ENCODE measurements at regions not wholly inside any gene's neighbourhood (a gene's known extent, or its start where the extent isn't known, plus 50 kb on each side); places are given as distances from the start of the nearest gene placed in this dataset.

GRCh38 chr13:47109028-47109427 lies 212.2 kb upstream of the HTR2A start:
- no peaks in the 10 kb centered on the region; the same call in 1 of the 2 replicates for H3K36me3 ChIP-seq (ENCODE audit: control insufficient read depth, insufficient read depth, low read length)
- no peak overlapping the region for H3K27ac ChIP-seq (ENCODE audit: low read depth, low read length)
- H3K27me3 ChIP-seq (ENCODE audit: control insufficient read depth, insufficient read depth, low read length) = no peaks in the 10 kb centered on the region
- H3K4me3 ChIP-seq (ENCODE audit: low read depth, low read length) = no peak overlapping the region
- peaks cover 29% of the 10 kb centered on the region for H3K4me1 ChIP-seq (ENCODE audit: control insufficient read depth, insufficient read depth, low read length)
- no peak overlapping the region for H3K9ac ChIP-seq (ENCODE audit: low read length)
- H3K9me3 ChIP-seq (ENCODE audit: control insufficient read depth, insufficient read depth, low read depth, low read length) = peaks cover 8% of the 10 kb centered on the region; the same call in 1 of the 2 replicates

GRCh38 chr13:47100214-47100853 lies 203.5 kb upstream of the HTR2A start:
- H3K4me1 ChIP-seq (ENCODE audit: control insufficient read depth, insufficient read depth, low read length) = no peaks in the 10 kb centered on the region; the same call in 1 of the 2 replicates
- H3K36me3 ChIP-seq (ENCODE audit: control insufficient read depth, insufficient read depth, low read length) = no peaks in the 10 kb centered on the region
- no peak overlapping the region for H3K9ac ChIP-seq (ENCODE audit: low read length)
- no peaks in the 10 kb centered on the region for H3K27me3 ChIP-seq (ENCODE audit: control insufficient read depth, insufficient read depth, low read length)
- H3K27ac ChIP-seq (ENCODE audit: low read depth, low read length) = no peak overlapping the region
- no peaks in the 10 kb centered on the region for H3K9me3 ChIP-seq (ENCODE audit: control insufficient read depth, insufficient read depth, low read depth, low read length)
- H3K4me3 ChIP-seq (ENCODE audit: low read depth, low read length) = no peak overlapping the region

GRCh38 chr13:47094734-47095434 lies 198.0 kb upstream of the HTR2A start:
- Histone ChIP-seq H3K27me3 (ENCODE audit: control insufficient read depth, insufficient read depth, low read length) (no peaks in the 10 kb centered on the region), H3K9ac (ENCODE audit: low read length) (no peak overlapping the region), H3K4me3 (ENCODE audit: low read depth, low read length) (no peak overlapping the region), H3K27ac (ENCODE audit: low read depth, low read length) (no peak overlapping the region), H3K9me3 (ENCODE audit: control insufficient read depth, insufficient read depth, low read depth, low read length) (no peaks in the 10 kb centered on the region; the same call in 1 of the 2 replicates), H3K36me3 (ENCODE audit: control insufficient read depth, insufficient read depth, low read length) (no peaks in the 10 kb centered on the region), H3K4me1 (ENCODE audit: control insufficient read depth, insufficient read depth, low read length) (no peaks in the 10 kb centered on the region; the same call in 1 of the 2 replicates)

GRCh38 chr13:47092202-47092601 lies 195.3 kb upstream of the HTR2A start:
- Histone ChIP-seq H3K9me3 (ENCODE audit: control insufficient read depth, insufficient read depth, low read depth, low read length) (no peaks in the 10 kb centered on the region; the same call in 1 of the 2 replicates), H3K9ac (ENCODE audit: low read length) (no peak overlapping the region), H3K4me3 (ENCODE audit: low read depth, low read length) (no peak overlapping the region), H3K4me1 (ENCODE audit: control insufficient read depth, insufficient read depth, low read length) (no peaks in the 10 kb centered on the region; the same call in 1 of the 2 replicates), H3K27ac (ENCODE audit: low read depth, low read length) (no peak overlapping the region), H3K27me3 (ENCODE audit: control insufficient read depth, insufficient read depth, low read length) (no peaks in the 10 kb centered on the region), H3K36me3 (ENCODE audit: control insufficient read depth, insufficient read depth, low read length) (no peaks in the 10 kb centered on the region)

- Histone ChIP-seq H3K27ac (ENCODE audit: low read depth, low read length) (no peak overlapping the region), H3K9me3 (ENCODE audit: control insufficient read depth, insufficient read depth, low read depth, low read length) (no peaks in the 10 kb centered on the region), H3K4me1 (ENCODE audit: control insufficient read depth, insufficient read depth, low read length) (no peaks in the 10 kb centered on the region), H3K4me3 (ENCODE audit: low read depth, low read length) (no peak overlapping the region), H3K9ac (ENCODE audit: low read length) (no peak overlapping the region), H3K36me3 (ENCODE audit: control insufficient read depth, insufficient read depth, low read length) (no peaks in the 10 kb centered on the region), H3K27me3 (ENCODE audit: control insufficient read depth, insufficient read depth, low read length) (no peaks in the 10 kb centered on the region)
These were observed 191.0 kb upstream of the HTR2A start for GRCh38 chr13:47087841-47088240.

GRCh38 chr13:47087241-47087640 lies 190.4 kb upstream of the HTR2A start:
- no peak overlapping the region for H3K9ac ChIP-seq (ENCODE audit: low read length)
- H3K36me3 ChIP-seq (ENCODE audit: control insufficient read depth, insufficient read depth, low read length) = no peaks in the 10 kb centered on the region
- no peaks in the 10 kb centered on the region for H3K4me1 ChIP-seq (ENCODE audit: control insufficient read depth, insufficient read depth, low read length)
- H3K4me3 ChIP-seq (ENCODE audit: low read depth, low read length) = no peak overlapping the region
- no peaks in the 10 kb centered on the region for H3K27me3 ChIP-seq (ENCODE audit: control insufficient read depth, insufficient read depth, low read length)
- H3K9me3 ChIP-seq (ENCODE audit: control insufficient read depth, insufficient read depth, low read depth, low read length) = peaks cover 4% of the 10 kb centered on the region
- no peak overlapping the region for H3K27ac ChIP-seq (ENCODE audit: low read depth, low read length)

GRCh38 chr13:47085346-47085745 lies 188.5 kb upstream of the HTR2A start:
- no peaks in the 10 kb centered on the region for H3K36me3 ChIP-seq (ENCODE audit: control insufficient read depth, insufficient read depth, low read length)
- no peaks in the 10 kb centered on the region for H3K4me1 ChIP-seq (ENCODE audit: control insufficient read depth, insufficient read depth, low read length)
- no peak overlapping the region for H3K4me3 ChIP-seq (ENCODE audit: low read depth, low read length)
- peaks cover 5% of the 10 kb centered on the region for H3K9me3 ChIP-seq (ENCODE audit: control insufficient read depth, insufficient read depth, low read depth, low read length)
- no peak overlapping the region for H3K9ac ChIP-seq (ENCODE audit: low read length)
- no peaks in the 10 kb centered on the region for H3K27me3 ChIP-seq (ENCODE audit: control insufficient read depth, insufficient read depth, low read length)
- no peak overlapping the region for H3K27ac ChIP-seq (ENCODE audit: low read depth, low read length)

- Histone ChIP-seq H3K9ac (ENCODE audit: low read length) (no peak overlapping the region), H3K27me3 (ENCODE audit: control insufficient read depth, insufficient read depth, low read length) (no peaks in the 10 kb centered on the region), H3K4me1 (ENCODE audit: control insufficient read depth, insufficient read depth, low read length) (no peaks in the 10 kb centered on the region), H3K27ac (ENCODE audit: low read depth, low read length) (no peak overlapping the region), H3K4me3 (ENCODE audit: low read depth, low read length) (no peak overlapping the region), H3K9me3 (ENCODE audit: control insufficient read depth, insufficient read depth, low read depth, low read length) (peaks cover 5% of the 10 kb centered on the region), H3K36me3 (ENCODE audit: control insufficient read depth, insufficient read depth, low read length) (no peaks in the 10 kb centered on the region)
These were observed 185.0 kb upstream of the HTR2A start for GRCh38 chr13:47081850-47082249.

GRCh38 chr13:47081246-47081645 lies 184.4 kb upstream of the HTR2A start:
- H3K27ac ChIP-seq (ENCODE audit: low read depth, low read length) = no peak overlapping the region
- no peaks in the 10 kb centered on the region for H3K36me3 ChIP-seq (ENCODE audit: control insufficient read depth, insufficient read depth, low read length)
- H3K9ac ChIP-seq (ENCODE audit: low read length) = no peak overlapping the region
- no peaks in the 10 kb centered on the region for H3K27me3 ChIP-seq (ENCODE audit: control insufficient read depth, insufficient read depth, low read length)
- peaks cover 5% of the 10 kb centered on the region for H3K9me3 ChIP-seq (ENCODE audit: control insufficient read depth, insufficient read depth, low read depth, low read length)
- no peak overlapping the region for H3K4me3 ChIP-seq (ENCODE audit: low read depth, low read length)
- H3K4me1 ChIP-seq (ENCODE audit: control insufficient read depth, insufficient read depth, low read length) = no peaks in the 10 kb centered on the region

GRCh38 chr13:47080621-47081020 lies 183.8 kb upstream of the HTR2A start:
- Histone ChIP-seq H3K9ac (ENCODE audit: low read length) (no peak overlapping the region), H3K4me3 (ENCODE audit: low read depth, low read length) (no peak overlapping the region), H3K27ac (ENCODE audit: low read depth, low read length) (no peak overlapping the region), H3K9me3 (ENCODE audit: control insufficient read depth, insufficient read depth, low read depth, low read length) (peaks cover 5% of the 10 kb centered on the region), H3K36me3 (ENCODE audit: control insufficient read depth, insufficient read depth, low read length) (no peaks in the 10 kb centered on the region), H3K4me1 (ENCODE audit: control insufficient read depth, insufficient read depth, low read length) (no peaks in the 10 kb centered on the region), H3K27me3 (ENCODE audit: control insufficient read depth, insufficient read depth, low read length) (no peaks in the 10 kb centered on the region)

- H3K9me3 ChIP-seq (ENCODE audit: control insufficient read depth, insufficient read depth, low read depth, low read length) = peaks cover 20% of the 10 kb centered on the region
- H3K9ac ChIP-seq (ENCODE audit: low read length) = no peak overlapping the region
- no peaks in the 10 kb centered on the region for H3K4me1 ChIP-seq (ENCODE audit: control insufficient read depth, insufficient read depth, low read length)
- no peak overlapping the region for H3K27ac ChIP-seq (ENCODE audit: low read depth, low read length)
- H3K27me3 ChIP-seq (ENCODE audit: control insufficient read depth, insufficient read depth, low read length) = no peaks in the 10 kb centered on the region
- no peaks in the 10 kb centered on the region for H3K36me3 ChIP-seq (ENCODE audit: control insufficient read depth, insufficient read depth, low read length)
- H3K4me3 ChIP-seq (ENCODE audit: low read depth, low read length) = no peak overlapping the region
These were observed 179.6 kb upstream of the HTR2A start for GRCh38 chr13:47076500-47076899.

All from HUES6 (cell line).